CD4-positive, alpha-beta T cell treated with Interleukin-2 at 100 ng/mL for 4 hours (primary cell): ENCODE measurements at regions not wholly inside any gene's neighbourhood (a gene's known extent, or its start where the extent isn't known, plus 50 kb on each side); places are given as distances from the start of the nearest gene placed in this dataset.

Experiments used
- DNase-seq: peaks from one replicate; pipeline ENCODE4 v3.0.0-alpha.2; 2020; ENCODE audit warnings: low spot score

- DNase-seq = no peak
Observed at GRCh38 chr1:163745204-163745603, 423.4 kb downstream of the NUF2 start.

GRCh38 chr1:163747261-163747660 lies 425.5 kb downstream of the NUF2 start:
- DNase-seq = no peak

- no peak for DNase-seq
Observed at GRCh38 chr1:163747855-163748254, 426.1 kb downstream of the NUF2 start.

- no peak for DNase-seq
Observed at GRCh38 chr1:163758977-163759670, 437.4 kb downstream of the NUF2 start.

GRCh38 chr1:163761898-163762297 lies 440.1 kb downstream of the NUF2 start:
- no peak for DNase-seq

- no peak for DNase-seq
Observed at GRCh38 chr1:163766257-163766918, 444.6 kb downstream of the NUF2 start.

- no peak for DNase-seq
Observed at GRCh38 chr1:163768576-163768975, 446.8 kb downstream of the NUF2 start.

GRCh38 chr1:163770265-163770664 lies 448.5 kb downstream of the NUF2 start:
- DNase-seq = no peak

GRCh38 chr1:163771637-163772036 lies 449.9 kb downstream of the NUF2 start:
- DNase-seq = no peak

GRCh38 chr1:163772246-163772645 lies 450.5 kb downstream of the NUF2 start:
- DNase-seq = no peak

- DNase-seq = no peak
Observed at GRCh38 chr1:163773396-163773795, 451.6 kb downstream of the NUF2 start.

- no peak for DNase-seq
Observed at GRCh38 chr1:163774401-163774945, 452.7 kb downstream of the NUF2 start.

GRCh38 chr1:163774978-163775620 lies 453.3 kb downstream of the NUF2 start:
- no peak for DNase-seq

GRCh38 chr1:163777205-163777604 lies 455.5 kb downstream of the NUF2 start:
- no peak for DNase-seq

GRCh38 chr1:163781146-163781545 lies 459.4 kb downstream of the NUF2 start:
- no peak for DNase-seq

- DNase-seq = no peak
Observed at GRCh38 chr1:163785868-163786405, 464.2 kb downstream of the NUF2 start.

- DNase-seq = no peak
Observed at GRCh38 chr1:163789911-163790310, 468.2 kb downstream of the NUF2 start.

- DNase-seq = no peak
Observed at GRCh38 chr1:163794551-163794950, 472.8 kb downstream of the NUF2 start.

- DNase-seq = no peak
Observed at GRCh38 chr1:163796394-163796821, 474.7 kb downstream of the NUF2 start.

- DNase-seq = no peak
Observed at GRCh38 chr1:163797816-163798215, 476.1 kb downstream of the NUF2 start.

GRCh38 chr1:163799190-163799805 lies 477.5 kb downstream of the NUF2 start:
- no peak for DNase-seq

GRCh38 chr1:163807331-163808049 lies 485.7 kb downstream of the NUF2 start:
- no peak for DNase-seq
